ENCODE measurements at regions not wholly inside any gene's neighbourhood (a gene's known extent, or its start where the extent isn't known, plus 50 kb on each side); places are given as distances from the start of the nearest gene placed in this dataset.

DNA sequence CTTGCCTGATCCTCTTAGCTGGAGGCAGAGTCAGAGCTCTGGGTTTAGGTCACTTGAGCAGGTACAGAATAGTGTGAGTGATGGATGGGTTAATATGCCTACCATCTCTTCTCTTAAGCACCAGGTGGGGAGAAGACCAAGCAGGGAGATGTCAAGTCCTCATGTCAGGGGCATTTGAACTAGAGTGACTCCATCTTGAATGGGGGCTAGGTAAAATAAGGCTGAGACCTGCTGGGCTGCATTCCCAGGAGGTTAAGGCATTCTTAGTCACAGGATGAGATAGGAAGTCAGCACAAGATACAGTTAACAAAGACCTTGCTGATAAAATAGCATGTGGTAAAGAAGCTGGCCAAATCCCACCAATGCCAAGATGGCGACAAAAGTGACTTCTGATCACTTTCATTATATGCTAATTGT lies 77.4 kb upstream of the BTG3 start (continued):
- TF ChIP-seq ZNF696 (CRISPR knock-in tag; conservative IDR thresholded peaks at IDR 0.05) (no peak), ELF4 (CRISPR knock-in tag; IDR thresholded peaks at IDR 0.05) (no peak), KDM5B (IDR thresholded peaks at IDR 0.05; ENCODE audit: insufficient replicate concordance, low read depth, low read length) (no peak), FOSL1 (tag; conservative IDR thresholded peaks at IDR 0.05) (no peak), ZNF174 (CRISPR knock-in tag; IDR thresholded peaks at IDR 0.05) (no peak), ZNF695 (CRISPR knock-in tag; IDR thresholded peaks at IDR 0.05) (no peak), ZNF561 (CRISPR knock-in tag; conservative IDR thresholded peaks at IDR 0.05) (no peak), SMAD3 (CRISPR knock-in tag; conservative IDR thresholded peaks at IDR 0.05) (peak; percentile 91), NBN (IDR thresholded peaks at IDR 0.05; ENCODE audit: low read depth) (no peak), NUFIP1 (IDR thresholded peaks at IDR 0.05; ENCODE audit: partially characterized antibody) (no peak), MCM2 (IDR thresholded peaks at IDR 0.05; ENCODE audit: low read depth) (no peak), ZNF354B (CRISPR knock-in tag; IDR thresholded peaks at IDR 0.05) (no peak), CCNT2 (IDR thresholded peaks at IDR 0.05; ENCODE audit: borderline replicate concordance, extremely low read depth, insufficient read length, low read depth, low read length) (no peak), WHSC1 (IDR thresholded peaks at IDR 0.05; ENCODE audit: low read length) (no peak), NR3C1 (CRISPR knock-in tag; IDR thresholded peaks at IDR 0.05) (no peak), SOX6 (IDR thresholded peaks at IDR 0.05) (no peak), DACH1 (IDR thresholded peaks at IDR 0.05; ENCODE audit: partially characterized antibody) (no peak), NR2C2 (CRISPR knock-in tag; IDR thresholded peaks at IDR 0.05) (no peak), NR2C2 (tag; IDR thresholded peaks at IDR 0.05) (peak; percentile 54), CCAR2 (IDR thresholded peaks at IDR 0.05; ENCODE audit: low read depth, low read length) (no peak)
- TF ChIP-seq, protein P1, sequence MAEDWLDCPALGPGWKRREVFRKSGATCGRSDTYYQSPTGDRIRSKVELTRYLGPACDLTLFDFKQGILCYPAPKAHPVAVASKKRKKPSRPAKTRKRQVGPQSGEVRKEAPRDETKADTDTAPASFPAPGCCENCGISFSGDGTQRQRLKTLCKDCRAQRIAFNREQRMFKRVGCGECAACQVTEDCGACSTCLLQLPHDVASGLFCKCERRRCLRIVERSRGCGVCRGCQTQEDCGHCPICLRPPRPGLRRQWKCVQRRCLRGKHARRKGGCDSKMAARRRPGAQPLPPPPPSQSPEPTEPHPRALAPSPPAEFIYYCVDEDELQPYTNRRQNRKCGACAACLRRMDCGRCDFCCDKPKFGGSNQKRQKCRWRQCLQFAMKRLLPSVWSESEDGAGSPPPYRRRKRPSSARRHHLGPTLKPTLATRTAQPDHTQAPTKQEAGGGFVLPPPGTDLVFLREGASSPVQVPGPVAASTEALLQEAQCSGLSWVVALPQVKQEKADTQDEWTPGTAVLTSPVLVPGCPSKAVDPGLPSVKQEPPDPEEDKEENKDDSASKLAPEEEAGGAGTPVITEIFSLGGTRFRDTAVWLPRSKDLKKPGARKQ (CRISPR knock-in tag; IDR thresholded peaks at IDR 0.05): no peak
- TF ChIP-seq, protein P2, sequence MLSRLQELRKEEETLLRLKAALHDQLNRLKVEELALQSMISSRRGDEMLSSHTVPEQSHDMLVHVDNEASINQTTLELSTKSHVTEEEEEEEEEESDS (CRISPR knock-in tag; IDR thresholded peaks at IDR 0.05): no peak
- TF ChIP-seq, protein P3, sequence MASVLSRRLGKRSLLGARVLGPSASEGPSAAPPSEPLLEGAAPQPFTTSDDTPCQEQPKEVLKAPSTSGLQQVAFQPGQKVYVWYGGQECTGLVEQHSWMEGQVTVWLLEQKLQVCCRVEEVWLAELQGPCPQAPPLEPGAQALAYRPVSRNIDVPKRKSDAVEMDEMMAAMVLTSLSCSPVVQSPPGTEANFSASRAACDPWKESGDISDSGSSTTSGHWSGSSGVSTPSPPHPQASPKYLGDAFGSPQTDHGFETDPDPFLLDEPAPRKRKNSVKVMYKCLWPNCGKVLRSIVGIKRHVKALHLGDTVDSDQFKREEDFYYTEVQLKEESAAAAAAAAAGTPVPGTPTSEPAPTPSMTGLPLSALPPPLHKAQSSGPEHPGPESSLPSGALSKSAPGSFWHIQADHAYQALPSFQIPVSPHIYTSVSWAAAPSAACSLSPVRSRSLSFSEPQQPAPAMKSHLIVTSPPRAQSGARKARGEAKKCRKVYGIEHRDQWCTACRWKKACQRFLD (CRISPR knock-in tag; IDR thresholded peaks at IDR 0.05): peak; percentile 88
- TF ChIP-seq, protein P4, sequence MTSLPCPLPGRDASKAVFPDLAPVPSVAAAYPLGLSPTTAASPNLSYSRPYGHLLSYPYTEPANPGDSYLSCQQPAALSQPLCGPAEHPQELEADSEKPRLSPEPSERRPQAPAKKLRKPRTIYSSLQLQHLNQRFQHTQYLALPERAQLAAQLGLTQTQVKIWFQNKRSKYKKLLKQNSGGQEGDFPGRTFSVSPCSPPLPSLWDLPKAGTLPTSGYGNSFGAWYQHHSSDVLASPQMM (CRISPR knock-in tag; IDR thresholded peaks at IDR 0.05): no peak
- TF ChIP-seq, protein P5, sequence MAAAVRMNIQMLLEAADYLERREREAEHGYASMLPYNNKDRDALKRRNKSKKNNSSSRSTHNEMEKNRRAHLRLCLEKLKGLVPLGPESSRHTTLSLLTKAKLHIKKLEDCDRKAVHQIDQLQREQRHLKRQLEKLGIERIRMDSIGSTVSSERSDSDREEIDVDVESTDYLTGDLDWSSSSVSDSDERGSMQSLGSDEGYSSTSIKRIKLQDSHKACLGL (CRISPR knock-in tag; IDR thresholded peaks at IDR 0.05; ENCODE audit: borderline replicate concordance, poor library complexity, severe bottlenecking): no peak
- TF ChIP-seq, protein P6, sequence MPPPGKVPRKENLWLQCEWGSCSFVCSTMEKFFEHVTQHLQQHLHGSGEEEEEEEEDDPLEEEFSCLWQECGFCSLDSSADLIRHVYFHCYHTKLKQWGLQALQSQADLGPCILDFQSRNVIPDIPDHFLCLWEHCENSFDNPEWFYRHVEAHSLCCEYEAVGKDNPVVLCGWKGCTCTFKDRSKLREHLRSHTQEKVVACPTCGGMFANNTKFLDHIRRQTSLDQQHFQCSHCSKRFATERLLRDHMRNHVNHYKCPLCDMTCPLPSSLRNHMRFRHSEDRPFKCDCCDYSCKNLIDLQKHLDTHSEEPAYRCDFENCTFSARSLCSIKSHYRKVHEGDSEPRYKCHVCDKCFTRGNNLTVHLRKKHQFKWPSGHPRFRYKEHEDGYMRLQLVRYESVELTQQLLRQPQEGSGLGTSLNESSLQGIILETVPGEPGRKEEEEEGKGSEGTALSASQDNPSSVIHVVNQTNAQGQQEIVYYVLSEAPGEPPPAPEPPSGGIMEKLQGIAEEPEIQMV (tag; conservative IDR thresholded peaks at IDR 0.05; ENCODE audit: low read depth): peak; percentile 91
